ENCODE measurements at regions not wholly inside any gene's neighbourhood (a gene's known extent, or its start where the extent isn't known, plus 50 kb on each side); places are given as distances from the start of the nearest gene placed in this dataset.
A peak's percentile ranks its signal among the peaks of the same experiment; 100 is the strongest.
"Not testable (repeated sequence)": the region's sequence is repeated elsewhere in the genome, so short reads cannot be mapped to it uniquely, and the experiment has no call there.

GRCh38 chr3:177378168-177378567 is 180.9 kb upstream of the TBL1XR1 start:
- in situ Hi-C loops (cut with HindIII; ENCODE audit: low sequenced_read_pairs), result no loop called here
- no peak for DNase-seq (ENCODE audit: low read depth, low spot score)

GRCh38 chr3:177379045-177379444 is 181.8 kb upstream of the TBL1XR1 start:
- in situ Hi-C loops (cut with HindIII; ENCODE audit: low sequenced_read_pairs), result no loop called here
- TF ChIP-seq CTCF (IDR thresholded peaks at IDR 0.05; ENCODE audit: low read depth, low read length), result no peak
- no peak overlapping the region for H3K4me3 ChIP-seq (ENCODE audit: low read depth, low read length)
- no peak for DNase-seq (ENCODE audit: low read depth, low spot score)

More at GRCh38 chr3:177378168-177378567, 180.9 kb upstream of the TBL1XR1 start:
- H3K4me3 ChIP-seq (ENCODE audit: low read depth, low read length), result no peak overlapping the region
- TF ChIP-seq CTCF (IDR thresholded peaks at IDR 0.05; ENCODE audit: low read depth, low read length), result no peak

- in situ Hi-C loops (cut with HindIII; ENCODE audit: low sequenced_read_pairs), result no loop called here
- TF ChIP-seq CTCF (IDR thresholded peaks at IDR 0.05; ENCODE audit: low read depth, low read length), result no peak
- no peak for DNase-seq (ENCODE audit: low read depth, low spot score)
- no peak overlapping the region for H3K4me3 ChIP-seq (ENCODE audit: low read depth, low read length)
These were observed 183.8 kb upstream of the TBL1XR1 start for GRCh38 chr3:177381070-177381469.

GRCh38 chr3:177382944-177383343 is 185.7 kb upstream of the TBL1XR1 start:
- no peak for TF ChIP-seq CTCF (IDR thresholded peaks at IDR 0.05; ENCODE audit: low read depth, low read length)
- no peak overlapping the region for H3K4me3 ChIP-seq (ENCODE audit: low read depth, low read length)
- in situ Hi-C loops (cut with HindIII; ENCODE audit: low sequenced_read_pairs), result no loop called here
- DNase-seq (ENCODE audit: low read depth, low spot score), result no peak

GRCh38 chr3:177385186-177385585 is 187.9 kb upstream of the TBL1XR1 start:
- no peak overlapping the region for H3K4me3 ChIP-seq (ENCODE audit: low read depth, low read length)
- TF ChIP-seq CTCF (IDR thresholded peaks at IDR 0.05; ENCODE audit: low read depth, low read length), result no peak
- no peak for DNase-seq (ENCODE audit: low read depth, low spot score)
- in situ Hi-C loops (cut with HindIII; ENCODE audit: low sequenced_read_pairs), result no loop called here

GRCh38 chr3:177385831-177386301 is 188.6 kb upstream of the TBL1XR1 start:
- no peak for TF ChIP-seq CTCF (IDR thresholded peaks at IDR 0.05; ENCODE audit: low read depth, low read length)
- in situ Hi-C loops (cut with HindIII; ENCODE audit: low sequenced_read_pairs), result no loop called here
- DNase-seq (ENCODE audit: low read depth, low spot score), result peak; percentile 38
- H3K4me3 ChIP-seq (ENCODE audit: low read depth, low read length), result no peak overlapping the region

GRCh38 chr3:177388209-177388608 is 190.9 kb upstream of the TBL1XR1 start:
- no peak overlapping the region for H3K4me3 ChIP-seq (ENCODE audit: low read depth, low read length)
- DNase-seq (ENCODE audit: low read depth, low spot score), result no peak
- TF ChIP-seq CTCF (IDR thresholded peaks at IDR 0.05; ENCODE audit: low read depth, low read length), result no peak
- in situ Hi-C loops (cut with HindIII; ENCODE audit: low sequenced_read_pairs), result no loop called here

GRCh38 chr3:177394231-177395024 is 197.1 kb upstream of the TBL1XR1 start:
- H3K4me3 ChIP-seq (ENCODE audit: low read depth, low read length); DNase-seq (ENCODE audit: low read depth, low spot score); in situ Hi-C loops (cut with HindIII; ENCODE audit: low sequenced_read_pairs): not testable (repeated sequence)

All from astrocyte of the spinal cord (primary cell).